ENCODE measurements at regions not wholly inside any gene's neighbourhood (a gene's known extent, or its start where the extent isn't known, plus 50 kb on each side); places are given as distances from the start of the nearest gene placed in this dataset.

DNA sequence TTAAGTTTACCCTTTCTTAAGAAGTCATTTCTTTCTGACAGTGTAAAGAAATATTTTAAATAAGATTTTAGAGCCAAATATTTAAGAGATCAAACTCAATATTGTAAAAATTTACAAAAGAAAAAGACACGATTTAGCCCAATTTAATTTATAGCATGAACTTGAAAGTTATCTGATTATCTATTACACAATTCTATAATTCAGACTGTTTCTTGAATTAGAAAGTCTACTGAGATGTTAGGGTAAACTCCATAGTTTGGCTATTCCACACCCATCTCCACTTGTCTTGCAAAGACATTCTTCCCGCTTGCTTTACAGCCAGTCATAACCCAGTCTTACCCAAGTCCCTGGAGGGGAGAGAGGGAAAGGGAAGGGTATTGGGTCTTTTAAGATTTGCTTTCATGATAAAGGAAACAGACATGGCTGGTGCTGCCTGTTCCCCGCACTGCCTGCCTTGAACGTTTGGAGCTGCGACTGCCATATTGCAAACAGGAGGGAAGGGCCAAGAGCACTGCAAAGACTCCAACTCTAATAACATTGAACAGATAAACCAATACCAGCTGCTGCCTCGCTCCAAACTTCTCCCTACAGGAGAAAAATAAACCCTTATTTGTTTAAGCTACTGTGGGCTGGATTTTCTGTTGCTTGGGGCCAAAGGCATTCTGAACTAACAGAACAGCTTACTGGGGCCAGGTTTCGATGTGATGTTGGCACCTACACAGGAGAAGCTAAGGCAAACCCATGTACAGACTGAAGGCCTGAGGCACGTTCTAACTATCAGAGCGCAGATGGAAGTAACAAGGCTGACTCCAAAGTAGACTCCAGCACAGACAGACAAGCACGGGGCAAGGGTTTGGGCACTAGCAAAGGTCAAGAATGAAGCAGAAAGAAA is 552.3 kb upstream of the JARID2 start:
- DNase-seq (ENCODE audit: low read depth in 2 of 2) = no peak

- no peak for DNase-seq (ENCODE audit: low read depth in 2 of 2)
Observed at GRCh38 chr6:14694308-14694707, 551.6 kb upstream of the JARID2 start.

DNA sequence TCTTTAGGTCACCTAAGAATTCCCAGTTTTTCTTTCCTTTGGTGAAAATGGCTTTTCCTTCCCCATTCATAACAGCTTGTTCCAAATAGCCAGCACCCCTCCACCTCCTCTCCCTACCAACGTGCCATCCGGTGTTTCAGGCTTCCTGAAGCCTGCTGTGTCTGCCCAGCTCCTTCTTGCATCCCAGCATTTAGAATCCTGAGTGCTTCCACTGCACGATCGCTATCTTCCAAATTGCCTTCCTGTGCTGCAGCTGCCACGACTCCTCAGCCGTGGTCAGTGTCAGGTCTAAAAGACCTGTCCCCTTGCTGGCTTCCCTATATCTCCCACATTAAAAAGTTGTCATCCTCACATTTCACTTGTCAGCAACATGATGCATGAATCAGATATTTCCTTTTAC is 550.3 kb upstream of the JARID2 start:
- no peak for DNase-seq (ENCODE audit: low read depth in 2 of 2)

GRCh38 chr6:14696367-14696766 is 549.5 kb upstream of the JARID2 start:
- DNase-seq (ENCODE audit: low read depth in 2 of 2) = no peak

DNA sequence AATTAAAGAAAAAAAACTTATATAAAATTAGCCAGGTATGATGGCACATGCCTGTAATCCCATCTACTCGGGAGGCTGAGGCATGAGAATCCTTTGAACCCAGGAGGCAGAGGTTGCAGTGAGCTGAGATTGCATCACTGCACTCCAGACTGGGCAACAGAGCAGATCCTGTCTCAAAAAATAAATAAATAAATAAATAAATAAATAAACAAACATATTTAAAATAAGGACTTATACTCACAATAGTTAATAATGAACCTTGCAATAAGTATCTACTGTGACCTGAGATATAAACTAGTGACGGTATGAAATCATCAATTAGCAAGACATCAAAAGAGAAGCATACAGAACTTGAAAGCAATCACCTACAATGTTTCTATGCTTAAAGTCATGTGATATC is 548.4 kb upstream of the JARID2 start:
- no peak for DNase-seq (ENCODE audit: low read depth in 2 of 2)

DNA sequence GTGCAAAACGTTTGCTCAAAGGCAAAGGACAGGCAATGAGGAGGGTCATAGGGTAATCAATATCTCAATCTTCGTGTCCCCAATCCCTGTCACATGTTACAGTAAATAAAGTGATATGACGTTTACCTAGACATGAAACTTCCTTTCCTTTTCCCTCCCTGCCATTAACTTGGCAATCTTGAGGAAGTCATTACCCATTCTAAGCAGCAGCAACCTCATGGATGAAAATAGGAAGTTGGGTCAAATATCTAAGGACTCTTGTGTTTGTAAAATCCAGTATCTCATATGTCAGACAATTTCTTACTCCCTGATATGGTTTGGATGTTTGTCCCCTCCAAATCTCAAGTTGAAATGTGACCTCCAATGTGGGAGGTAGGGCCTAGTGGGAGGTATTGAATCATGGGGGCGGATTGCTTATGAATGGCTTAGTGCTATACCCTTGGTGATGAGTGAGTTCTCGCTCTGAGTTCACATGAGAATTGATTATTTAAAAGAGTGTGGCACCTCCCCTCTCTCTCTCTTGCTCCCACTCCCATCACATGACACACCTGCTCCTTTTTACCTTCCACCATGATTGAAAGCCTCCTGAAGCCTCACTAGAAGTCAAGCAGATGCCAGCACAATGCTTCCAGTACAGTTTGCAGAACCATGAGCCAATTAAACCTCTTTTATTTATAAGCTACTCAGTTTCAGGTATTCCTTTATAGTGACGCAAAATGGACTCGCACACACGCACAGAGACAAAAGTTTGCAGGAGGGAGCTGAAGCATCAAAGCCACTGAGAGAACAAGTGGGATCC is 545.9 kb upstream of the JARID2 start:
- no peak for DNase-seq (ENCODE audit: low read depth in 2 of 2)

- no peak for DNase-seq (ENCODE audit: low read depth in 2 of 2)
Observed at GRCh38 chr6:14701946-14702345, 543.9 kb upstream of the JARID2 start.

GRCh38 chr6:14702678-14703077 is 543.2 kb upstream of the JARID2 start:
- no peak for DNase-seq (ENCODE audit: low read depth in 2 of 2)

- DNase-seq (ENCODE audit: low read depth in 2 of 2) = no peak
Observed at GRCh38 chr6:14703586-14703985, 542.3 kb upstream of the JARID2 start.

DNA sequence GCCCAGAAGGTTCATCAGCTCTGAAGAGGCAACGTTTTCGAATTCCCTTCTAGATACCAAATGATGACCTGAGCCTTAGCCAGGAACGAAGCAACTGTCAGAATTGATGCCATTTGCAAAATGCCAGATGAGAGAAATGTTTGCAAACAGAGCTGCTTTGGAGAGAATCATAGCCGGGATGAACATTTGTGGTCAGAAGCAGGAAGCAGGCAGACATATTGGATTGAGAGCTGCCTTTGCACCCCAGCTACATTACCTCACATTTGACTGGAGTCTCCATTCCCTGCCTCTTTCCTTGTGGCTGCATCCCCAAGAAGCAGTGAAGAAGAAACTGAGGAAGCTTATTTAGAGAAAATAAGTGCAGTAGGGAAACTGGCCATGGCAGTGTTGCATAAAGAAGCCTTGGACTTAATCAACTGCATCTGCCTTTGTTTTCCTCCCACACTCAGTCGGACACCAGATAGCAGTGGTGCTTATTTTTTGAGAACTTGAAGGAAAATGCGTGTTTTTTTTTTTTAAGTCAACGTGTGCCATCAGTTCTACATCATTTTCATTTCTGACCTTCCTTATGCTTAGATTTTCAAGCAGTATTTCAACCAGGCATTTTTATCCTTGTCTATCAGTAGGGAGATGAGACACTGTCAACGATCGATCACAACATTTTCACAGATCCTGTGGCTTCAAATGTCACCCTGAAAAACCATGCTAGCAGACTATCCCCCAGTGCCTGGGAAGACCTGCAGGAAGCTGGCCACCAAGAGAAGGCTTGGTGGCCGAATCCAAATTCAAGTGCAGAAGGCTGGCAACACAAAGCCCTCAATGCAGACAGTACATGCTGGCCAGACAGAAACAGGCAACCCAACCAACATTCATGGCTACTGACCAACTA is 541.2 kb upstream of the JARID2 start:
- no peak for DNase-seq (ENCODE audit: low read depth in 2 of 2)

DNA sequence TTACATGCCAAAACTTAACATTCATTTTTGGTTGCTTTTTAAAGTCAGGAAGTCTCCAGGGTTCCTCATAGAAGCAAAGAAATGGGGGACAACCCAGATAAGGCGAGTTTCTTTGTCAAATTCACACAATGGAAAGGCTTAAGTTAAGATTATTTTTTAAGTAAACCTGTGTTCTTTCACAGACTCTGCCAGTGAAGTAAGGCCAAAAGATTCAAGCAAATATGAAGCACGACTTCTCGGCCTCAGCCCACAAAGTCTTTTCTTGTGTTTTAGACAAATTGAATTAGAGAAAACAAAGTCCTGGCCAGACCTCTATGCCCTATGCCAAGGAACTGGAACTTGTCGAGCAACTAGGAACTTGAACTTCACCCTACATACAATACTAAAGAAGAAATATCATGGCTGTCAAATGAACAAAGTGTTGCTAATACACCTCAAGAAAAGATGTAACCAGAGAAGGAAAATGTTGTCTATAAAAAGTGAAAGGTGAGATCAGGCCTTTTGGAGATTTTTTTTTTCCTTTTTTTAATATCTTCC is 540.0 kb upstream of the JARID2 start:
- DNase-seq (ENCODE audit: low read depth in 2 of 2) = no peak

DNA sequence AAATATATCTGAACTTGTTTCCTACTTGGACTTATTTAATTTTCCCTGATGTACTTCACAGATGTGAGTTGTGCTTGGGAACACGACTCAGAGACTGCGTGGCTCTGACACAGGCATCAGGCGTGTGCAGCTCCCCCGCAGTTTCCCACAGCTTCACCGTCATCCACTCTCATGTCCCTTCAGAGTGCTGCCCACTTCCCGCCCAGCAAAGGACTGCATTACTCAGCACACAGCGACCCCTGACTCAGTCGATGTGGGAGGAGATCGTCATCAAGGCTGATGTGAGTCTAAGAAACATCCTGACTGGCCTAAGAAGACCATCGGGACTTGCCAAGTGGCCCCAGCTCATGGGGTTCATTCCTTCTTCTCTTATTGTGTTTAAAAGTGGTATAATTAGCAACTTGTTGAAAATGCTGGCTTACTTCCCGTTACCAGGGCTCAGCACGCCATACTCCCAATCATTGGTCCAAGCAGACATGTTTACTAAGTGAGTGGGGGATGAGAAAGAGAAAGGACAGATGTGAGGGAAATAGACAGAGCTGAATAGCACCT is 539.4 kb upstream of the JARID2 start:
- no peak for DNase-seq (ENCODE audit: low read depth in 2 of 2)

DNA sequence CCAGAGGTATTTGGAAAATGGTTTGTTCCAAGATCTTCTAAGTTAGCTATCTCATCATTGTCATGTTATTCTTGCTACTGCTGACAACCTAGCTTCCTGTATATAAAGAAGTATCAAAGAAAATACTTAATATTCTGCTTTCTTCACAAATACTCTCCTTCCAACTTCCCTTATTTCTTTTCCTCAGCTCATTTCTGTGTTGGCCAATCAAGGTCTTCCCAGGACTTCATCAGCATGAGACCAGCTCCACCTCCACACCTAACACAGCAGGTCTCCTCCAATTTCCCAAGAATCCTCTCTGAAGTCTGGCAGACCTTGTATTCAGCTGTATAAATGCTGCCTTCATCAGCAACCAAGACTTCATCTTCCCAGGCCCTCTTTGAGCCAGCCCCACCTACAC is 538.6 kb upstream of the JARID2 start:
- DNase-seq (ENCODE audit: low read depth in 2 of 2) = no peak

GRCh38 chr6:14707971-14708465 is 537.9 kb upstream of the JARID2 start:
- no peak for DNase-seq (ENCODE audit: low read depth in 2 of 2)

- no peak for DNase-seq (ENCODE audit: low read depth in 2 of 2)
Observed at GRCh38 chr6:14709066-14709670, 536.7 kb upstream of the JARID2 start.

GRCh38 chr6:14709900-14710299 is 536.0 kb upstream of the JARID2 start:
- DNase-seq (ENCODE audit: low read depth in 2 of 2) = no peak

DNA sequence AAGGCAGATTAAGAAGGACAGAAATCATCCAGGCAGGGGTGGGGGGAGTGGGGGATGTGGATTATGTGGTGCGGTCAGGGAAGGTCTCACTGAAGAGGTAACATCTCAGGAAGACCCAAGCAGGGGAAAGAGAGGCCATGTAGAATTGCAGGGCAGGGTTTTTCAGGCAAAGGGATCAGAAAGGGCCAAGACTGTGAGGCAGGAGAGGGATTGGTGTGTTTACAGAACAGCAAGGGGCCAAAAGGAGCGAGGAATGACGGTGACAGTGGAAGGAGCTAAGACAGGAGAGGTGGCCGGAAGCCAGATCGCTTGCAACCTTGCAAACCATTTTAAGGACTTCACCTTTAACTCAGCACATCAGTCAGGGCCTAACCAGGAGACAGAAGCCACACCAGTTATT is 535.4 kb upstream of the JARID2 start:
- DNase-seq (ENCODE audit: low read depth in 2 of 2) = no peak

GRCh38 chr6:14711056-14711703 is 534.7 kb upstream of the JARID2 start:
- DNase-seq (ENCODE audit: low read depth in 2 of 2) = no peak

DNA sequence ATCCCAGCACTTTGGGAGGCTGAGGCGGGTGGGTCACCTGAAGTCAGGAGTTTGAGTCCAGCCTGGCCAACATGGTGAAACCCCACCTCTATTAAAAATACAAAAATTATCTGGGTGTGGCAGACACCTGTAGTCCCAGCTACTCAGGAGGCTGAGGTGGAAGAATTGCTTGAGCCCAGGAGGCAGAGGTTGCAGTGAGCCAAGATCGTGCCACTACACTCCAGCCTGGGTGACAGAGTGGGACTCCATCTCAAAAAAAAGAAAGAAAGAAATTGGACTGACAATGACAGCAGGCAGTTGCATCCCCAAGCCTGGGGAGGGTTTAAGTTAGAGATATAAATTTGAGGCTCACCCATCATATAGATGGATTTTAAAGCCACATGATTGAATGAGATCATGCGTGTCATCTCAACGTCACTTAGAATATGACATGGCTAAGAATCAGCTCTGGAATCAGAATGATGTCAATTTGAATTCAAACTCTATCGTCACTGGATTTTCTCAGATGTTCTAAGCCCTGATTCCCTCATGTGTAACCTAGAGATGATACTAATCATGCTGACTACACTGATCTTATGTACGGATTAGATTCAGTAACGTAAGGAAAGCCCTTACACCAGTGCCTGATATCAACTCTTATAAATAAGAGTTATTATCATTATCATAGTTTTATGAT is 534.0 kb upstream of the JARID2 start:
- DNase-seq (ENCODE audit: low read depth in 2 of 2) = no peak

Data from stimulated activated CD8-positive, alpha-beta memory T cell treated with anti-CD3 and anti-CD28 coated beads, Interleukin-2, amount 100 ng/mL, for 1 hour (primary cell).